HG03521 (cell line): ENCODE measurements at regions not wholly inside any gene's neighbourhood (a gene's known extent, or its start where the extent isn't known, plus 50 kb on each side); places are given as distances from the start of the nearest gene placed in this dataset.
"Not testable (repeated sequence)": the region's sequence is repeated elsewhere in the genome, so short reads cannot be mapped to it uniquely, and the experiment has no call there.

Source experiments
- ATAC-seq: cut with Tn5 transposase; IDR thresholded peaks from one replicate; pipeline ENCODE4 v1.9.1; 2021; ENCODE audit warnings: mild to moderate bottlenecking, moderate library complexity; ENCODE audit not compliant: unreplicated experiment

DNA sequence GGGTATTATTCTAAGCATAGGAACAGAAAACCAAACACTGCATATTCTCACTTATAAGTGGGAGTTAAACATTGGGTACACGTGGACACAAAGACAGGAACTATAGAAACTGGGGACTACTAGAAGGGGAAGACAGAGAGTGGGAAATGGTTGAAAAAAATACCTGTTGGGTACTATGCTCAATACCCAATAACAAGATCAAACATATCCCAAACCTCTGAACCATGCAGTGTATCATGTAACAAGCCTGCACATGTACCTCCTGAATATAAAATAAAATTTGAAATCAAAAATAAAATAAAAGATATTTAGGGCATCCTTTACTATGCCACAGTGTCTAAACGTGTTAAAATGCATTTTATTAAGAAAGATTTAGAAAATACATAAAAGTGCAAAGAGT lies 221.0 kb upstream of the TFPI start:
- peak; percentile 11 for ATAC-seq

DNA sequence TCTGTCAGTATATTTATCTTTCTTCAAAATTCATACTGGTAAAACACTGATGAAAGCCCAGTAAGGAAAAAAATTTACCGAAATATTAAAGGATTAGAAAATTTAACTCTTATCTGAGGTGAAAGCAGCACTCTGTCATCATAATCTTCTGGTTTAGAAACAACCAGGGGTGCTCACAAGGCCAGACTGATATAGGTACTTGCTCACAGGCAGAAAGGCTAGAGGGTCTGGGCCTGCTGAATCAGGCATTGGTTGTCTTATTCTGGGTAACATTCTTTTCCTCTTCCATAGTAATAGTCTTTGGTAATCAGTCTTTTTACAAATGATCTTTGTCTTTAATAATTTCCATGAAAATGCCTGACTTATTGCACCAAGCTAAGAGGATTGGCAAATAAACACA lies 221.4 kb upstream of the TFPI start:
- ATAC-seq: no peak

DNA sequence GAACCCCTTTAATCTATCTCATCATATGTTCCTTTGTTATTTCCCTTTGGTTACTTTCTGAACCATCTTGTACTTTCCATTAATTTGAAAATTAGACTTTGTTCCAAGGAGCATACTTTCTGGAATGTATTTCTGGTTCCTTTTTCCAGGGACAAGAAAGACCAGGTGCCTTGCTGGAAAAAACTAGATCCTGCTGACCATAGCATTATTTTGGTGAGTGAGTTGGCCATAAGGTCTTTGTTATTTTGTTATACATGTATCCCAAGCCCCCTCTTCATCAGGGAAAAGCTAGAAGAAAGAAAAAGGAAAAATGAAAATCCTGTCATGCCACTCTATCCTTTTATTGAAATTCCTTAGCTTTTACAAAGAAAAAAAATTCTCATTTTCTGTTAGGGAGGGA lies 228.1 kb upstream of the TFPI start:
- no peak for ATAC-seq

DNA sequence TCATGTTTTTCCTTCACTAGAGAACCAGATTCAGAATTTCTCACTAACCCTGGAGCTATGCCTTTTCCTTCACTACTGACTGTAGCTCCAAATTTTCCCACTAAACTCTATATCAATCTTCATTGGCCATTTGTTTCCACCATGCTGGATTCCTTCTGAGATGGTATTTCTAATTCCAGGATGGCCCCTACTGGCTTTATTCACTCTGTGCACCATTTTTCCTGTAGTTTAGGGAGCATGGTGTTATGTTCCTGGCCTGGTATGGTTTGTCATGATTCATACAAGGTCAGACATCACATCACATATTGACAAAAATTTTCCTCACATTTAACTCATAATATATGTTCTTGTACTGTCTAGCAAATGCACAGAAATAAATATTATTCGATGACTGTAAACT lies 229.2 kb upstream of the TFPI start:
- ATAC-seq: no peak

DNA sequence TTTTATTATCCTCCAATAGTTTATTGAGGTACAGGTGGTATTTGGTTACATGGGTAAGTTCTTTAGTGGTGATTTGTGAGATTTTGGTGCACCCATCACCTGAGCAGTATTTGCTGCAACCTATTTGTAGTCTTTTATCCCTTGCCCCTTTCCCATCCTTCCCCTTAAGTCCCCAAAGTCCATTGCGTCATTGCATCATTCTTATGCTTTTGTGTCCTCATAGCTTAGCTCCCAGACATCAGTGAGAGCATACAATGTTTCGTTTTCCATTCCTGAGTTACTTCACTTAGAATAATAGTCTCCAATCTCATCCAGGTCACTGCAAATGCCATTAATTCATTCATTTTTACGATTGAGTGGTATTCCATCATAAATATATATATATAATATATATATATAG lies 229.9 kb upstream of the TFPI start:
- ATAC-seq: not testable (repeated sequence)

DNA sequence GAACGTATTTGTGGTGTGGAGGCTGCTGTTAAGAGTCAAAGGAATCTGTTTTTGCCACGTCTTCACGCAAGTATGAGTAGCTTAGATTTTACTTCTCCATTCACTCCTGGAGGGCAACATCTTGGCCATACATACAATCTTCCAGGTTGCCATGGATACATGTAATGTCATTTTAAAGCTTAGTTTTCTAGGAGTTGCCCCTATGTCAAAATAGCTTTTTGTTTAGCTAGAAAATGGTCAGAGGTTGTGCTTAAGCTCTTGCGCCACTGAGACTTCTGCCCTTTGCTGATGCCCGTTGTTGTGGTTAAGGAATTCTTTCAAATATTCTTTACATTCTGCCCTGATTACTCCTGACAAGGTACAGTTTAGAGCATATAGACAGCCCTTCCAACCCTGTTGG lies 245.4 kb upstream of the TFPI start:
- ATAC-seq: no peak

DNA sequence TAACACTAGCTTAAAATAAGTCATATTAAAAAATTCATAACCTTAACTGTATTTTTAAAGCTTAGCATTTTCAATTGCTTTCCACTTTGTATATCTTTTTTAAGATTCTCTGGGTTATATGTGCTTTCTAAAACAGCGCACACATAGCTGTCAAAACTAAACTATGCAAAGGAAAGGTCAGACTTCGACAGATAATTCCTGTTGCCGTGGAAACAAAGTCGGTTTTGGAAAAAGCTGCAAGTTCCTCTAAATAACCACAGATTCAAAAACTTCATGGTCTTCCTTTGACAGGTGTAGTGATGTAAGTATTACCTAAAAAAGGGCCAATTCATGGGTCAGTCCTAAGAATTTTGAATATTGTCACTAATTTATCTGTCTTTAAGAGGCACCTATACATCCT lies 249.6 kb upstream of the TFPI start:
- ATAC-seq: no peak

DNA sequence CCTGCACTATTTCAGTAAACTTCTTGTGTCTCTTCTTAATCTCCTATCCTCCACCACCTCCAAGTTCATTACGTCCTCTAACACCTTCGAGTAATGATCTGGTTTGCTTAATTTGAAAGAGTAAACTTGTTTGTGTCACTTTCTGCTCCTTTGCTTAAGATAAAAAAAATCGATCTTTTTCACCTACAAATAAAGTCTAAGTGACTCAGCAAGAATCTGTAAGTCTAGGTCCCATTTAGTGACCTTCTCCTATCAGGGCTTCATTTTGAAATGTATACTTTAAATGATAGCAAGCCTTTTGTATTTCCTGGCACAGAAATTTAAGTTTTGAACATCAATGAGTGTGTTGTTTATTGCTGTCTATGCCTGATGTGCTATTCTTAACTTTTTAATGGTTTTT lies 260.9 kb upstream of the TFPI start:
- no peak for ATAC-seq

DNA sequence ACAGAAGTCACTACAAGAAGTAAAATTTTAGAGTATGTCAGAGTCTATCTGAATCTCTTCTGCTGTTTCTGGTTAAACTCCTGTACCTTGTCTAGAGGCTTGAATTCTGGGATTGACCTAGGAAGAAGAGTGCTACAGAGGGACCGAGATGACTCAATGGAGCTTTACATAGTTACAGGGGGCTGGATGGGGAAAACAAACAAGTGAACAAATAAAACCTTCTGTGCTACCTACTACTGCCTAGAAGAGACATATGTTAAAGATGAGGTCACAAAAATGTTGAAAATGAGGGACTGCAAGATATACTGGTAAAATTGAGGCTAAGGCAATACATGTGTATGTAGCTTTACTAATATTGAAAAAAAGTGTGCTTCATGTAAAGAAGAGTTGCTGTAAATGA lies 265.4 kb upstream of the TFPI start:
- no peak for ATAC-seq

DNA sequence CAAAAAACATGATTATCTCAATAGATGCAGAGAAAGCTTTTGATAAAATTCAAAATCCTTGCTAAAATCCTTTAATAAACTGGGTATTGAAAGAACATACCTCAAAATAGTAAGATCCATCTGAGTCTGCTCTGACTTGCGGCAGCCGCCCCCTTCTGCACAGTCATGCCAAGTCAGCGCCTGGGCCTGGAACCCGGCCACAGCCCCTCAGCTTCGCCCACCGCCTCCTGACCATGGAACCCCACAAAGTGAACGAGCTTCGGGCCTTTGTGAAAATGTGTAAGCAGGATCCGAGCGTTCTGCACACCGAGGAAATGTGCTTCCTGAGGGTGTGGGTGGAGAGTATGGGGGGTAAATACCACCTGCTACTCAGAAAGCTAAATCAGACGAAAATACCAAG lies 270.9 kb upstream of the TFPI start:
- ATAC-seq: no peak

DNA sequence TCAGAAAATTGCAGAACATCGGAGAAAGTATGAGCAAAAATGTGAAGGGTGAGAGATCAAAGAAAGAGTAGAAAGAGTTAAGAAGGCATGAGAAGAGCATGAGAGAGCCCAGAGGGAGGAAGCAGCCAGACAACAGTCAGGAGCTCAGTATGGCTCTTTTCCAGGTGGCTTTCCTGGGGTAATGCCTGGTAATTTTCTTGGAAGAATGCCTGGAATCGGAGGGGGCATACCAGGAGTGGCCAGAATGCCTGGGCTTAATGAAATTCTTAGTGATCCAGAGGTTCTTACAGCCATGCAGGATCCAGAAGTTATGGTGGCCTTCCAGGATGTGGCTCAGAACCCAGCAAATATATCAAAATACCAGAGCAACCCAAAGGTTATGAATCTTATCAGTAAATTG lies 271.8 kb upstream of the TFPI start:
- no peak for ATAC-seq

DNA sequence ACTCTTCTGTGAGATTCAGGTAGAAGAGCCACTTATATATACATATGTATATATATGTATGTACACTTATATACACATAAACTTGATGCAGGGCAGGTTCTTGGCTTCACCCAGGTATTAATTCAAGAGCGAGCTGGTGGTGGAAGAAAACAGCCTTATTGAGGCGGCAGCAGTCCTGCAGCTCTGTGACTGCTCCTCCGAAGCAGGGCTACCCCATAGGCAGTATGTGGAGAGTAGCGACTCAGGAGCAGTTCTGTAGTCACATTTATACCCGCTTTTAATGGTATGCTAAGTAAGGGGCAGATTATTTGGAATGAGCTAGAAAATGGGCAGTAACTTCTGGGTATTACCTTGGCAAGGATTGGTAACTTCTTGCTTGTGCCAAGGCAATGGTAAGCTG lies 280.6 kb upstream of the TFPI start:
- no peak for ATAC-seq

DNA sequence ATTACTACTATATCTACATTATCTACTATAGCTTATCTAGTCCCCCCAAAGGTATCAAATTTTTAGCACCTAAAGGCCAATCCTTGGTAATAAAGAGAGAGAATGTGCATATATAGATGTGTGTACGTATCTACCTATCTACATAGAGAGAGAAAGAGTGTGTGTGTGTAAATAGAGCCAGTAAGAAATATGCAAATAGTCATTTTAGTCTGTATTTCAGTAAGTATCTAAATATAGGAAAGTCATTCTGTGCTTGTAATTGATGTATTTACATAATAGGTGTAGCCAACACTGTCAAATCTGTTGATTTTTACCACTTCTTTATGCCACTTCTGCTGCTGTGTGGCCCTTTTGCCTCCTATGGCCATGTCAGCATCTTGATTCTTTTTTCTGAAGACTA lies 284.5 kb upstream of the TFPI start:
- ATAC-seq: no peak

DNA sequence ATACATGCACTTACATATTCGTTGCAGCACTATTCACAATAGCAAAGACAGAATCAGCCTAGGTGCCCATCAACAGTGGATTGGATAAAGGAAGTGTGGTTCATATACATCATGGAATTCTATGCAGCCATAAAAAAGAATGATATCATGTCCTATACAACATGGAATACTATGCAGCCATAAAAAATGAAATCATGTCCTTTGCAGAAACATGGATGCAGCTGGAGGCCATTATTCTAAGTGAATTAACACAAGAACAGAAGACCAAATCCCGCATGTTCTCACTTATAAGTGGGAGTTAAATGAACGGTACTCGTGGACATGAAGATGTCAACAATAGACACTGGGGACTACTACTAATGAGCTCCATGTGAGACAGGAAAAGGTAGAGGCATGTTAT lies 288.1 kb upstream of the TFPI start:
- ATAC-seq: no peak

DNA sequence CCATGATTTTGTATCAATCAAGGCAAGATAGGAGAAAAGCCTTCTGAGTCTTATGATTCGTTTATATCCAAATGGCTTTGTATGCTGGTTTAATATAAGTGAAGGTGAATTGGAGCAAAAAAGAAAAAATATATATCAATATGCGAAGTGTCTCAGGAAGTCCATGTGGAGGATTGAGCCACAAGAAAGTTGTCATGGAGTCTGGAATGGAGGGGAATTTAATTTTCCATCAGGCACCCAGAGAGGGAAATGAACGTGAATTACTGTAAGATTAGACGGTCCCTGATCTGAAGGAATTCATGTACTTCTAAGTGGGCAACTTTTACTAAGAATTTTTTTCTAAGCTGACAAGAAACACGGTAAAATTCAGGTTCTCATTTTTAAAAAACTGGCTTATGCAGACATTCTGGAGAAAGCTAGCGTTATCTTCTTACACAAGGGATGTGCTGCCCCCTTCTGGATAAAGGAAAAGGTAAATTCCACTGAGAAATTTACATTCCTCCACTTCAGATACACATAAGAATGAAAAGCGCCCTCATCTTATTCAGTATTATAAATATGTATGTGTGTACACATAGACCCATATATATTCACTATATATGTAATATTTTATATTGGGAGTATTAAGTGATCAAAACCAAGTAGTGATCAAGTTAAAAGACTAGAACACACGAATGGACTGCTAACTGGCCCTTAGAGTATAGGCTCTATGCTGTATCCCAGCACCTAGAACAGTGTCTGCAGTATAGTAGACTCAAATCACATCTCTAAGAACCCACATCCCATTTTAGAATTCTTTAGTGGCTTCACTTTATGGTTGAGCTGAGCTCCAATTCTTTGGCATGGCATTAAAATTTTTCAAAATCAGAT lies 289.0 kb upstream of the TFPI start:
- ATAC-seq: peak; percentile 63

DNA sequence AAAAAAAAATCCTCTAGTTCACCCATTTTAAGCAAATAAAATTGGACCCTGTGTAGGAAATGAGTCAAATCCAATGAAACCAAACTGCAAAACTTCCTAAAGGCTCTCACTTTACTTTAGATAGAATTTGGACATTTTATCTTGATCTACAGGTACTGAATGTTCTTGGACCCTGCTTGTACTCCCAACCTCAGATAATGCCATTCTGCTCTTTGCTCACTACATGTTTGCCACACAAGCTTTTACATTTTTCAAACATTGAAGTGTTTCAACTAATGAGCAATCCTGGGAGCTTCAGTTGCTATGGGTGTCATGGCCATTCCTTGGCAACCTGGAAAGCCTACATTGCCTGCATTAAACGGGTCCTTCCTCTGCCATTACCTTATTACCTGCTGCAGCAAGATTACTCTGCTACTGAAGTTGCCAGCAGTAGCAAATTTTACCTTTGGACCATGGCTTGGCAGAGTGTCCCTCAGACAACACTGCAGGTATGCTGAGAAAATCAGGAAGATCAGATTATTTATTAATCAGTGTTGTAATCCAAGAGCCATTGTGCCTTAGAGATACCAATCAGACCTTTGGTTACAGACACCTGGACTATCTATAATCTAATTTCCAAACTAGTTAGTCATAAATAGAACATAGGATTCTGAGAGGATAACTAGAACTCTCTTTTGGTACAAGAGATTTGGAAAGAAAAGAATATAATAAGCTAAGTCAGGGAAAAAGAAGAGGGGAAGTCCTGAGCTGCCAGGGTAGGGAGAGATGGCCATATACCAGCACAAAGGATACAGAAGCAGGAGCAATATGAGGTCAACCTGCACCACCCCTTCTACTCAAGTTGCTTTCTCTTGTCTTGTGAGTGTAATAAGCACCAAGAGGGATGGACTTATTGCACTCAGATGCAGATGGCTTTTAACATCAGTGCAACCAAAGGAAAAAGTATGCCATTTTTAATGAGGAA lies 293.3 kb upstream of the TFPI start:
- ATAC-seq: no peak

DNA sequence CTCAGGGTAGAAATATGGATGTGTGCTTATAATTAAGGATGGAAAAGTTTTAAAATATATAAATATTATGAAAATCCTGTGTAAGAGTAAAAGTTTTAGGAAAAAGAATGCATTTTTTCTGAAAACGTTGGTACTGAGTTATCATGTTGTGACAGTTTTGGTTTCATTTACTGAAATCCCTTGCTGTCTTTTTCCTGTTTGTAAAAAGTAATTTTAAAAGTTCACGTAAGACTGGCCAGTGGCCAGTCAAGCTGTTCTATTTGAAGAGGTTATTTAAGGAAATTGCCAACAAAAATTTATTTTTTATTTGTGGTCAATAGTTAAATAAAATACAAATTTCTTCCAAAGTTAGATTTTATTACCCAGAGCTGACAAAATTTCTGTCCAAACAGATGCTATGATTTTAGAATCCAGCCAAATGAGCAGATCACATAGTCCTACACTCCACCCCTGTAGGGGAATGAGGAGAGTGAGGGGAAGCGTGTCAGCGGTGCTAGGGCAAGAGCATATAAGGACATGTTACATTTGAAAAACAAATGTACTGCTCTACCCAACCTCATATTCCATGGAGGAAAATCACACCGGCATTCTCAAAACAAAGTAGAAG lies 297.8 kb upstream of the TFPI start:
- no peak for ATAC-seq

DNA sequence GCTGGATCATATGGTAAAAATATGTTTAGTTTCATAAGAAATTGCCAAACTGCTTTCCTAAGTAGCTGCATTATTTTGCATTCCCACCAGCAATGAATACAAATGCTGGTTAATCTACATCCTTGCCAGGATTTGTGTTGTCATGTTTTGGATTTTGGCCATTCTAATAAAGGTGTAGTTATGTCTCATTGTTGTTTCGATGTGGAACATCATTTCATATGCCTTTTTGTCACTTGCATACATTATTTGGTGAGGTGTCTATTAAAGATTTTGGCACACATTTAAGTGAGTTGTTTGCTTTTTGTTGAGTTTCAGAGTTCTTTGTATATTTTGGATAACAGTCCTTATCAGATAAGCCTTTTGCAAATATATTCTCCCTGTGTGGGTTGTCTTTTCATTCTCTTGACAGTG lies 299.2 kb upstream of the TFPI start:
- no peak for ATAC-seq

DNA sequence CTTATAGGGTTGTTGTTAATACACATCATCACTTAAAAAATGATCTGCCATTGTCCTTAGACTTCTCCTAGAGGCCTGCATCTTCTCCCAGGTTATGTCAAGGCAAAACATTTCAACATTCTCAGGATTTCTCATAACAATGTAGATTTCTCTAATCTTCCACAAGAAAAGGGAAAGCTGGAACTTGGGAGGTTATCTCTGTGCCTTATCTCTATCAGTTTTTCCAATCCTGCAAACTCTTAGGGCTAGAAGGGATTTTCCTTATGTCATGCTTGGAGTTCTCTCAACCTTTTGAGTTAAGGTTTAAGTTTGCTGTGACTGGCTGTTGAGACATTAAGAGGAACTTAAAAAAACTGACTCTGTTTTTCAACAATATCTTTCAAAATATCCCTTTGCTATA lies 300.6 kb upstream of the TFPI start:
- no peak for ATAC-seq

DNA sequence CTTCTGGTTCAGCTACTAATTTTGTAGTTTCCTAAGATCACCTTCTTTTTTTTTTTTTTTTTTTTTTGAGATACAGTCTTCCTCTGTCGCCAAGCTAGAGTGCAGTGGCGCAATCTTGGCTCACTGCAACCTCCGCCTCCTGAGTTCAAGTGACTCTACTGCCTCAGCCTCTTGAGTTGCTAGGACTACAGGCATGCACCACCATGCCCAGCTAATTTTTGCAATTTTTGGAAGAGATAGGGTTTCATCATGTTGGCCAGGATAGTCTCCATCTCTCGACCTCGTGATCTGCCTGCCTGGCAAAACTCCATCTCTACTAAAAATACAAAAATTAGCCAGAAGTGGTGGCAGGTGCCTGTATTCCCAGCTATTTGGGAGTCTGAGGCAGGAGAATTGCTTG lies 301.5 kb upstream of the TFPI start:
- ATAC-seq: no peak

DNA sequence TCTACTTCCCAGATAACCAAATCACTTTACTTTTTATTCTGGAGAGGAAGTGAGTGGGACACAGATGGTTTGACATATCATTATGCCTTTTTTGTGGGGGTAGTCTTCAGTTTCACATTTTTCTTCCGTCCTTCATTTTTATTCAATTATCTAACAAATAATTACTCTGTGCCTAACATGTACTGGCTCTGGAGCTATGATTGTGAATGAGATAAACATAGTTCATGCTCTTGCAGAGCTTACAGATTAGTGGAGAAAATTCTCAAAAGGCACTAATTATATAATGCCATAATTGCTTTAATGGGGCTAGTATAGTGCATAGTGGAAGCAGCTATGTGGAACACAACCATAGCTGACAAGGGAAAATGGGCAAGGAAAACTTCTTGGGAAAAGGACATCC lies 303.6 kb upstream of the TFPI start:
- ATAC-seq: no peak

DNA sequence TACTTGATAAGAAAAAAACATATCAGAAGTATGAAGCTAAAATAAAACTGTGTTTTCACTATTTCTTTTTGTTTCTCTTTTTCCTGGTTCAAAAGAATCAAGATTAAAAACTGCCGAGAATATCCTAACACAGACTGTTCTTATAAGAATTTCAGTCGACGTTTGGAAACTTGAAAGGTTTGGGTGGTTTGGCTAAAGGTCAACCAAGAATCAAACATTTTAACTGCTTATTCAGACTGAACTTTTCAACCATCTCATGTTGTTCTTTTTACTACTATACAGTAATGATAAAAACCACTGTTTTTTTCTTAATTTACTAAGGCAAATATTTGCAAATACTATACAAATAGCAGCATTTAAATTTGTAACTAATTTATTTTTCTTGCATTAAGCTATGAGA lies 308.5 kb upstream of the TFPI start:
- ATAC-seq: no peak
